ENCODE measurements at regions not wholly inside any gene's neighbourhood (a gene's known extent, or its start where the extent isn't known, plus 50 kb on each side); places are given as distances from the start of the nearest gene placed in this dataset.
A peak's percentile ranks its signal among the peaks of the same experiment; 100 is the strongest.

DNA sequence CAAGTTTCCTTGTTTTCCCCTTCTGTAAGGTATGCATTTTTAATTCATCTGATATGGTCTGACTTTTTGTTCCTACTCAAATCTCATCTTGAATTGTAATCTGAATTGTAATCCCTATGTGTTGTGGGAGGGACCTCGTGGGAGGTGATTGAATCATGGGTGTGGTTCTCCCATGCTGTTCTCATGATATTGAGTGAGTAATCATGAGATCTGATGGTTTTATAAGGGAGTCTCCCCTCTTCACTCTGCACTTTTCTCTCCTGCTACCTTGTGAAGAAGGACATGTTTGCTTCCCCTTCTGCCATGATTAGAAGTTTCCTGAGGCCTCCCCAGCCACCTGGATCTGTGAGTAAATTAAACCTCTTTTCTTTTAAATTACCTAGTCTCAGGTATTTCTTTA, 476.1 kb downstream of the LPIN1 start:
- no peak for DNase-seq

DNA sequence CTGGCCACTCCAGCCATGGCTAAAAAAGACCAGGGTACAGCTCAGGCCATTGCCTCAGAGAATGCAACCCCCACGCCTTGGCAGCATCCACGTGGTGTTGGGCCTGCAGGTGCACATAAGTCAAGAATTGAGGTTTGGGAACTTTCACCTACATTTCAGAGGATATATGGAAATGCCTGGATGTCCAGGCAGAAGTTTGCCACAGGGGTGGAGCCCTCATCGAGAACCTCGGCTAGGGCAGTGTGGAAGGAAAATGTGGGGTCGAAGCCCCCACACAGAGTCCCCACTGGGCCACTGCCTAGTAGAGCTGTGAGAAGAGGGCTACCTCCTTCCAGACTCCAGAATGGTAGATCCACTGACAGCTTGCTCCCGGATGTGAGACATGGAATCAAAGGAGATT, 477.3 kb downstream of the LPIN1 start:
- no peak for DNase-seq

DNA sequence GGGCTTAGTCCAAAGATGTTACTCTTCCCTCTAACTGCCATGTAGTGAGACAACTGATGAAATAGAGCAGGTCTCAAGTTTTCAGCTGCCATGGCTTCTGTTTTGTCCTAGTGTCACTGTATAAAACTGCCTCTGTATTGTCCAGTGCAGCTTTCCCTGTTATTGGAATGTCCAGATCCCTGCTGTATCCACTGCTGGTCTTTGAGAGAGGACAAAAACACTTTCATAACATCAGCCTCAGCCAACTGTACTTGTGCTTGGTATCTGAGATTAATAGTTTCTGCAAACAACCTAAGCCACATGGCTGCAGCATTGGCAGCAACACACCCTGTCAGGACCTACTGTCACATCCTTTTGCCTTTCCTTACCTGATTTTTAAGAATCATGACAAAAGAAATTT, 480.2 kb downstream of the LPIN1 start:
- DNase-seq = no peak

DNA sequence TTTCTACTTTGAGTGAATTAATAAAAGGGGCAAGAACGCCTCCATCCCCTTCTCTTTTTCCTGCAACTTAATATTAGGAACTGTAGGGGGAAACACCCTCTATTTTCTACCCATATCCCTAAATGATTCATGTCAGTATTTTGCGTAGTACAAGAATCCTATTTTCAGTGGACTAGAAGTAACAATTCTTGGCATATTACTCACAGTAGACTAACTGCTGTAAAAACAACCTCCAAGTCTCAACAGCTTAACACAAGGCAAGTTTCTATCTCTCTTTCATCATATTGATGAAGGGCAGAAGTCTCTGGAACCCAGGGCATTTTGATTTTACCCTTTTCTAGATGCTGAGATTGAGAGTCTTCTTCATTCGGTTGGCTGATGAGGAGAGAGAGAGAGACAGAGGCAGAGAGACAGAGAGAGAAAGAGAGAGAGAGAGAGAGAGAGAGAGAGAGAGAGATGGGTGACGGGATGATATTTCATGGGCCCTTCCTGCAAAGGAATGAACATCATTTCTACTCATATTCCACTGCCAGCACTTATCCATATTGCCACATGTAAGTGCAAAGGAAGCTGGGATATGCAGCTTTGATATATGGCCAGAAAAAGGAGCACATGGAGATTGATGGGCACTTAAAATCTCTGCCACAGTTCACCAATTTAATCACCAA, 481.6 kb downstream of the LPIN1 start:
- DNase-seq = no peak

DNA sequence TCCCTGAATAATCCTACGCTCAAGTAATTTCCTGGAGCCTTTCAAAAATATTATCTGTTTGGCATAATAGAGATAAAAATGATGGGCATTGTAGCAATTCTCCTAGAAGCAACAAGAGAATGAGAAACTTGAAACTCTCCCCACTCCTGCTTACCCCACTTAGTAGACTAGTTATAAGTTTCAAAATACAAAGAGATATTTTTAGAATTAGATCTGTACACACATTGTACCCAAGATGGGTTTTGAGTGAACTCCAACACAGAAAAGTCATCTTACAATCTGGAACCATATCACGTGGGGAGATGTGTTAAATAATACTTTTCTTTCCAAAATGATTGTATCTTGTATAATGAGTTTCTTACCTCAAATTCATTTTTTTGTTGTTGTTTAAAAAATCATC, 484.9 kb downstream of the LPIN1 start:
- no peak for DNase-seq

DNA sequence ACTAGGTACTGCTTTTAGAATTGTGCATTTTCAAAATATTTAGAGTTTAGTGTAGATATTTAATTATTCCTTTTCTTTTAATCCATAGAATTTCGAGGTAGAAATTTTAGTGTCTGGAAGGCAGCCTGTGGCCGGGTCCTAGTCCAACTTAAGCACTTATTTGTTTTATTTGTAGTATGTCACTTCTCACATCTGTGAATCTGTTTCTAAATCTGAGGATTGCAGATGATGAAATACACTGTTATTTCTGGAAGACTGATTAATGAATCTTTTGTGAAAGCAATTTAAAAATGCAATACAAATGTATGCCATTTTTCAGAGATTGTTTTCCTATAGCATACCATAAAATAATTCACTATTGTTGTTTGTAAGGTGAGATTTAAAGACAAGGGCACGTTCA, 483.9 kb upstream of the TRIB2 start:
- no peak for DNase-seq

DNA sequence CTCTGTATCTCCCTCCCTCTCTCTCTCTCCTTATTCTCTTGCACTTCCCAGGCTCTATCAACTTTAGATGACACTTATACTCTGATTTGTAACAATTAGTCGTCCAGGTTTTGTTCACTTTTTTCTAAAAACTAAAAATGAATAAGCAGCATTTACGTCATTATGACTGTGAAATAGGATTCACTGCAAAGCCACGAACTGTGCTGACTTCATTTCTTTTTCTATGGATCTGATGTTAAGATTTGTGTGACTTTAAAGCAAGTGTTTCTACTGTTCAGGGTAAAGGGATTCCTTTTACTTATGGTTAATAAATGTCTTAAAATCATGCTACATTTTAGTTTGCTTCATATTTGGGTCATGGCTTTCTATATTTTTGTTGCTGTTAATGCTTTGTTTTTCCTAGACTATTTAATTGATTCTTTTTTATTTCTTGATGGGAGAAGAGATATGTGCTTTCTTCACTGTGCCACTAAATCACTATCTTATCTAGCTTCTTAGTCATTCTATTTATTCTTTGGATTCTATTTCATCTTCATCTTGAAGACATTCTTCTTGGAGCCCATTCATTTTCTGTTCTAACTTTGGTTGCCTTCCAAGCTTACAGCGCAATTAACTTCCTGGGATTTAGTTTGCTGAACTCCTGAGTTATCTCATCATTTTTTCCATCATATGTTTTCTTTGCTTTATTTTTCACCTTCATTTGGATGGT, 480.4 kb upstream of the TRIB2 start:
- DNase-seq = no peak

DNA sequence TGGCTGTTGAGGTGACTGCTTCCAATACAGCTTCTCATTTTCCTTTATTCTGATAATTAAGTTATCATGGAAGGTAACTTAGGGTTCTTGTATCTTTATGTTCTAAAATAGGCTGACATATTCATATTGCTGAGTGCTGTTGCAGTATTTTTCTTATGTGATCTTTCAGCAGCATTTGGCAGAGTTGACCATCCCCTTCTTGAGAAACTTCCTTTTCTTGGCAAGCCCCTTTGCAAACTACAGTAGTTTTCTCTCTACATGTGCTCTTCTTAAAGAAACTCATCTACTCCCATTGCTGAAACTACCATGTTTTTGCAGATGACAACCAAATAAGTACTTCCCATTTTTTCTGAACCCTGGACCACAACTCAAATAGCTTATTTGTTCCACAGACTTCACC, 476.5 kb upstream of the TRIB2 start:
- DNase-seq = no peak

DNA sequence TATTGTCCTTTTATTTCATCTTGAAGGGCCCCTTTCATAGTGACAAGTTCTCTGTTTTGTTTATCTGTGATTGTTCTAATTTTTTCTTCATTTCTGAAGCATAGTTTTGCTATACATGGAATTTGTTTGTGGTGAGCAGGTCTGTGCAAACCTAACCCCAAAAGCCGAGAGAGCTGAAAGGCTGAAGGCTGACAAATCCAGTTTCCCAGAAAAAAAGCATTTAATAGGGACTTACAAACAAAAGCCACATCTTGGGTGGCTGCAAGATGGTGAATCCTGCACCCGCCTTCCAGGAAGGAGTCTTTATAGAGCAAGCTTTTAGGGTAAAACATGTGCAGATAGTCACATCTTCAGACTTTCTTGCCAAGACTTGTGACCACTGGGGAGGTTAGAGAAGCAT, 473.4 kb upstream of the TRIB2 start:
- no peak for DNase-seq

DNA sequence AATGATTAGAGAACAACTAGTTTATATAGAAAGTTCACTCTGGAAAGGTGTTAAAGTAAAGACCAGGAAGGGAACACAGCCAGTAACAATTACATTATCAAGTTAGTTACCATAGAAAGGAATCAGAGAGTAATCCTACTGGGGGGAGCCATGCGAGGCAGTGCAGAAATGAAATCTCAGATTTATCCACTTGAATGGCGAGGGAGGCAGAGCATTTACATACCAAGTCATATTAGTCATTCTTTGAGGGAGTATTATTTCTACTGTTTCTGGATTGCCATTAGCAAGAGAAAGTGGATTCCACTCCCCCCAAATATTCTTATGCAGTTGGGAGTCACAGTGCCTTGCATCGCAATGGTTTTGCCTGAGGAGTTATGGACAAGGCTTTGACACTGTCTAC, 472.7 kb upstream of the TRIB2 start:
- no peak for DNase-seq

DNA sequence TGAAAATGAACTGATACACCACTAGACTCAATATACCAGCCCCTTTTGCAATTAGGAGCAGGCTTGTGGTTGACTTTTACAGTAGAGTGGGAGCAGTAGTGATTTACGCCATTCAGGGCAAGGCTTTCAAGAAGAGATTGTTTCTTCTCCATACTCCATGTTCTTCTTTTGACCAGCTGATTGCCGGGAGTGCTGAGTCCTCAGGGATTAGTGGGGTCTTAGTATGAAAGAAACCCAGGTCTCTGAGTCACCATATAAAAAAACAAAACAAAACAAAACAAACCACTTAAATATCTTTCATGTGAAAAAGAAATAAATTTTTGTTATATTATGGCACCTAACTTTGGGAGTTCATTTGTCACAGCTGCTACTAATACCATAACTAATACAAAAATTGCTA, 465.6 kb upstream of the TRIB2 start:
- DNase-seq = no peak

DNA sequence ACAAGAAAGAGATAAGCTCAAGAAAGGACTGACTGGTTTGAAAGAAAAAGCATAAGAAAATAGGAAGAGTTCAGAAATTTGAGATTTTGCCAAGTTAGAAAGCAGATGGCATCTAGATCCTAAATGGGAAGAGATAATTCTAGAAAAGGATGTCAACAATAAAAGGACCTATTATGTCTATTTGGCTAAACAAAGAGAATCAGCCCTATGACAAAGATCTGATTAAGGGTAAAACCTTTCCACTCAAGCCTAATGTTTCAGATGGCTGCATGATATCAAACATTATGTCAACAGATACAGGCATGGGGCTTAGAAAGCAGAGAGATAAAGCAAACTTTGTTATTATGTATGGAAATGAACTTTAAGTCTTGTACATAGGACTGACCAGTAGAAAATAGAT, 465.0 kb upstream of the TRIB2 start:
- no peak for DNase-seq

DNA sequence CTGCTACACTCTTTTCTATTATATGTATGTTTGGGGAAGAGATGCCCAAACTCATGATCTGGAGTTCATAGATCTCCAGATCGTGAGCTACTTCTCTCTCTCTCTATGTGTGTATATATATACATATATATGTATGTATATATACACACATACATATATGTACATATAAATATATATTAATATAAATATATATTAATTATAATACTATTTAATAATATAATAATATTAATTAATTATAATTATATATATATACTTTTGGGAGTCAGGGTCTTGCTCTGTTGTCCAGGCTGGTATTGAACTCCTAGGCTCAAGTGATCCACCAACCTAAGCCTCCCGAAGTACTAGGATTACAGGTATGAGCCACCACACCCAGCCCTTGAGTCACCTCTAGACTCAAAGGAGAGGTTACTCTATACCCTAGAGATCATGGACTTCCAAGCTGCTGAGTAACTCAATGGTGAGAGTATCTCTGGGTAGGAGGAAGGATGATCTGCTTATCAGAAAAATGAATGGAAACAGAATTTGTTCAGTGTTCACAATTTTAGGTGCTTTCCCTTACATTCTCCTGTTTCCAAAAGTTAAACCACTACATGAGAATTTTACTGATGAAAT, 463.5 kb upstream of the TRIB2 start:
- DNase-seq = no peak

DNA sequence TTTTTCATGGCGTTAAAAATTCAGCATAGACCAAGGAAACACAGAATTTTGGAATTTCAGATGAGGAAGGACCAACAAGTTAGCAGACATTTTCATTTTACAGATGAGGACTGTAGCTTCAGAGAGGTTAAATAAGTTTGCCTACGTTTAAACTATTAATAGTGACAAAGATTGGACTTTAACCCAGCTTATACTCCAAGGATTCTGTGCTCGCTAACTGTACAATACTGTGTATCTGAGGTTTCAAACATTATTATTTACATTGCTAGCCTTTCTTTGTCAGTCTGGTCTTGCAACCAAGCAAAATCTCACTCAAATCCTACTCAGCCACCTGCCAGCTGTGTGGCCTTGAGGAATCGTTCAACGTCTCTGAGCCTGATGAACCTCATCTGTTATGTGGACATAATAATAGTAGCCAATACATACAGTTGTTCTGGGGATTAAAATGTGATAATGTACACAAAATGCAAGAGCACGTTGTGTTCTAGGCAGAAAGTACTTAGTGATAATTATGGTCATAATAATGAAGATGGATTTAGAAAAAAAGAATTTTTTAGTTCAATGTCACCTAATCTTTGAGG, 462.4 kb upstream of the TRIB2 start:
- DNase-seq = no peak

DNA sequence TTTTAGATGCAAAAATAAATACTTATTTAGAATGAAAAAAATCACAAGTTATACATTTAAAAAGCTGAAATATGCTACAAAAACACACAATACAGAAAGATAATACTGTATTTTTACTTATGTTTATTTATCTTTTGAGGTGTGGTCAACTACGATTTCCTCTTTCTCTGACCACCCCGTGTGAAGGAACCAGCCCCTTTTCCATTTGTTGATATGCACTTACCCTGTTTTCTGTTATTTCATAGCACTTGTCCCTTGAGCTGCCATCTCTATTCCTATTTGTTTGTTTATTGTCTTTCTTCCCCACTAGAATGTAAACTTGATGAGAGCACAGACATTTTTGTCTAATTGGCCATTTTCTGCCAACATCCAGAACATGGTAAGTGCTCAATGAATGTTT, 460.5 kb upstream of the TRIB2 start:
- no peak for DNase-seq

DNA sequence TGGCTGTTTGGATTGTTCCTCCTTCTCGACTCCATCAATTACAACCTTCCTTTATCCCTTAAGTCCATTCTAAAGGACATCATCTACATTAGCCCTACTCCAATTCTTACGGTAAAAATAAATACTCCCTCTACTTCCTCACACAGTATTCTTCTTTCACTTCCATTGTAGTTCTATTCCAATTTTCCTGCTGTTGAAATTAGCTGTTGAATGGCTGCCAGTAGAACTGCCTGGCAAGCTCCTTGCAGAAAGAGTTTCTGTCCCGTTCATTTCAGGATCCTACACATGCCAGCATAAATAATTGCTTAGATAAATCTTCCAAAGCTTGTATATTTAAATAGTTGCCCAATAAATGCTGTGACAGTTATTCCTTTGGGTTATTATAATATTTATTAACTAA, 459.3 kb upstream of the TRIB2 start:
- DNase-seq = no peak

DNA sequence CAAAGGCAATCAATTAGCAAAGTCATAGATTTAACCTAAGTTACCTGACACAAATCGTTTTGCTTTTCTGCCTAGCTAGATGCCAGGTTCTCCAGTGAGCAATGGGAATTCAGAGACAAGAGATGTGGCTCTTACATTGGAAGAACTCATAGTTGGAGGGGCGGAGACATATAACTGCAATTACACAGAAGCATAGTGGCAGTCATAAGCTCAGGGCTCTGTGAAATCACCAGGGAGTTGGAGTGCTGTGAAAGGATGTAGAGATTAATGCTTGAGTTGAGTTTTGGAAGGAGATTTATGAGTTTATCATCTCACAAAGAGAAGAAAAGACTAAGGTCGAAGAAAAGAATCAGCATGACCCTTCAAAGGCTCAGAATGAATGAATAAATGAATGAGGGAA, 457.2 kb upstream of the TRIB2 start:
- DNase-seq = no peak

DNA sequence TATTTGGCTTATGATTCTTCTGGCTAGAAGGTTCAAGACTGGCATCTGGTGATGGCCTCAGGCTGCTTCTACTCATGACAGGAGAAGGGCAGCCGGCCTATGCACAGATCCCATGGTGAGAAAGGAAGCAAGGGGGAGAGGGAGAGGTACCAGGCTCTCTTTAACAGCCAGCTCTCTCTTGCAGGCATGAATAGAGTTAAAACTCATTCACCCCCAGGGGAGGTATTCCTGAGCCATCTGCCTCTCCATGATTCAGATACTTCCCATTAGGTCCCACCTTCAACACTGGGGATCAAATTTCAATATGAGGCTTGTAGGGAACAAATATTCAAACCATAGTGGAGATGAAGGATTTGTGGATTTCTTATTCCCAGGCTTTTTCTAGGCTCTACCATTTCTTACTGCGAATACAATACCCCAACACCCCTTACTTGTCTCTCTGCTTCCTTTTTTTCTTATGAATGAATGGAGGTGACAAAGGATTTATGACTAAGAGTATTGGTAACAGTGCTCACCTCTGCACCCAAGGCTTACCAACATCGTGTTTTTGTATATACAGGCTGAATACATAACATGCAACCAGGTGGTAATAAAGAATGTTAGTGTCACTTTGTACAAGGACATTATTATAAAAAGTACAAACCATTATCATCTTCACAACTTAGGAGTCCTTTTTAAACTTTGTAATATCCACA, 454.6 kb upstream of the TRIB2 start:
- DNase-seq = no peak

DNA sequence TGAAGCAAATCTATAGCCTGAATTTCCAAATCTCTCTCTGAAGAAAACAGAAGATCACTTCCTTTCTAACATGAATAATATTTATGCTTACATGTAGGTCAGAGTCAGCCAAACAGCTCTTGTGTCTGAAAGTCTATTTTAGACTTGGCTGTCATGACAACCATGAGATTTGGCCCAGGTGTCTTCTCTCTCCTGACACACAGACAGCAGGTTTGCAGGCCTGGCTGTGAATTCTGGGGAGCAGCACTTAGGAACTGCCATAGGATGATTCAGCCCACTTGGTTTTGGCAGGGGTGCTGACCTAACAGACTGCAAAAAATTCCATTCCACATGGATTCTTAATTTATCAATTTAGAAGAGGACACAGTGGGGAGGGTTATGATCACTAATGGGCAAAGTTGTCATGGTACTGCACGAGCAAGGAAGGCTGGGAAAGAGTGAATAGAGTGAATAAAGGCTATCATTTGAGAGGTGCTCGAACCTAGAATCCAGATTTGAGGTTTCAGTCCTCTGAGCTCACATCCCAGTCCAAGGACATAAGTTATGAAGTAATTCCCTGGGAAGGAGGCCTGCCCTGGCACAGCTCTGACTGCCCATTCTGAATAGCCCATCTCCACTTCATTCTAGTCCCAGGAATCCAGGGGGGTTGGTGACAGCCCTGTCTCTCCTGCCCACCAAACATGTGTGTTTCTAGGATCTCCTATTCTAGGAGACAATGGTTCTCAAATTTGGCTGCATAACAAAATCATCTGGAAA, 453.9 kb upstream of the TRIB2 start:
- peak; percentile 3 for DNase-seq

DNA sequence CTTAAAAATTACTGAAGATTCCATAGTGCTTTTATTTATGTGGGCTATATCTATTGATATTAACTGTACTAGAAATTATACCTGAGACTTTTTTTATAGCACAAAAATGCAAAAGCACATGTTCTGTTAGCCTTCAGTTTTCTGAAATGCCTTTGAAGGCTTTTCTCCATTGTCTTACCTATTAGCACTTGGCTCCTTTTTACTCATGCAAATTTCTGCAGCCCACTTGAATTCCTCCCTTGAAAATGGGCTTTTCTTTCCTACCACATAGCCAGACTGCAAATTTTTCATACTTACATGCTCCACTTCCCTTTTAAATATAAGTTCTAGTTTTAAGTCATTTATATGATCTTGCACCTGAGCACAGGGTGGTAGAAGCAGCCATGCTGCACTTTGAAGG, 453.0 kb upstream of the TRIB2 start:
- no peak for DNase-seq

DNA sequence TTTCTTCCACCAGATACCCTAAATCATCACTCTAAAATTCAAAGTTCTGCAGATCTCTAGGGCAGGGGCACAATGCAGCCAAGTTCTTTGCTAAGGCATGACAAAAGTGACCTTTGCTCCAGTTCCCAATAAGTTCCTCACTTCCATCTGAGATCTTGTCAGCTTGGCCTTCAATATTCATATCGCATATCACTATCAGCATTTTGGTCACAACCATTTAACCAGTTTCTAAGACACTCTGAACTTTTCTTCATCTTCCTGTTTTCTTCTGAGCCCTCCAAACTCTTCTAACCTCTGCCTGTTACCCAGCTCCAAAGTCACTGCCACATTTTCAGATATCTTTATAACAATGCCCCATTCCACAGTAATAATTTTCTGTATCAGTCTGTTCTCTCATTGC, 452.6 kb upstream of the TRIB2 start:
- DNase-seq = no peak

DNA sequence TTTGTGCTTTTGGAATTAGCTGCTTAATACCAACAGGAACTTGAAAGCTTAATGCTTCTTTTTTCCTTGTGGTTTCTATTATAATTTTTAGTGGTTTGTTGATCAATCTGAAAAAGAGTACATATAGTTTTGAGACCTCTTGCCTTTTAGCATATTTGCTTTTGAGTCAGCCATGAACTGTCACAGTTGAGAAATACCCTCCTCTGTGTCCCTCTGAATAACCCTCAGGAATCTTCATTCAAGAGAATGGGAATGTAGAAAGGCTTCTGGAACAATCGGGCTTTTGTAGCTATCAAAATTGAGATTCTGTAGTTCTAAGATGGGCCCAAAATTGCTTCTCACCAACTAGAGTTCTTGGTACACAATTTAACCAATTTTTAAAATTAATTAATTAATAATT, 451.1 kb upstream of the TRIB2 start:
- DNase-seq = no peak

DNA sequence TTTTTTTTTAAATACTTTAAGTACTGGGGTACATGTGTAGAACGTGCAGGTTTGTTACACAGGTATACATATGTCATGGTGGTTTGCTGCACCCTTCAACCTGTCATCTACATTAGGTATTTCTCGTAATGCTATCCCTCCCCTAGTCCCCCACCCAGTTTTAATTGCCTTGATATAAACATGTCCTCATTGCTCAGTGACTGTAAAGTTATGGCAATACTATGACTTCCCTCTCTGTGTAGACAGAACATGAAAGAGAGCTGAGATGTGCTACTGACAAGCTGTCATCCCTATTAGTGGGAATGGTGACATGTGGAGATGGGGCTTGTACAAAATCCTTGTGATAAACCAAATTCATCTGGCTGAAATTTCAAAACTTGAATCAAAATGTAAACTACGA, 449.7 kb upstream of the TRIB2 start:
- no peak for DNase-seq

All from NCI-H774 (cell line).